ENCODE measurements at regions not wholly inside any gene's neighbourhood (a gene's known extent, or its start where the extent isn't known, plus 50 kb on each side); places are given as distances from the start of the nearest gene placed in this dataset.

GRCh38 chr5:68627001-68627400, 411.4 kb downstream of the PIK3R1 start:
- Mint-ChIP-seq H3K27me3 (peaks cover 4% of the 10 kb centered on the region), H3K27ac (no peak overlapping the region), H3K4me1 (no peaks in the 10 kb centered on the region), H3K36me3 (no peaks in the 10 kb centered on the region), H3K9me3 (no peaks in the 10 kb centered on the region), H3K4me3 (no peak overlapping the region)
- DNase-seq: no peak
- CTCF ChIA-PET: no interaction called here

GRCh38 chr5:68628082-68628814, 412.7 kb downstream of the PIK3R1 start:
- no peak overlapping the region for H3K27ac Mint-ChIP-seq
- no peaks in the 10 kb centered on the region for H3K4me1 Mint-ChIP-seq
- no peak overlapping the region for H3K4me3 Mint-ChIP-seq
- H3K36me3 Mint-ChIP-seq: no peaks in the 10 kb centered on the region
- H3K9me3 Mint-ChIP-seq: no peaks in the 10 kb centered on the region
- DNase-seq: no peak
- peaks cover 4% of the 10 kb centered on the region for H3K27me3 Mint-ChIP-seq
- CTCF ChIA-PET: no interaction called here

- Mint-ChIP-seq H3K4me3 (no peak overlapping the region), H3K4me1 (no peaks in the 10 kb centered on the region), H3K9me3 (no peaks in the 10 kb centered on the region), H3K36me3 (no peaks in the 10 kb centered on the region), H3K27me3 (peaks cover 4% of the 10 kb centered on the region), H3K27ac (no peak overlapping the region)
- CTCF ChIA-PET: interaction anchor here (0.6 kb wide), 1 partner anchor 342 kb away, joined by 3 read pairs; no protein-coding TSS in a partner anchor
- no peak for DNase-seq
Observed at GRCh38 chr5:68630354-68630753, 414.8 kb downstream of the PIK3R1 start.

GRCh38 chr5:68631884-68632283, 416.3 kb downstream of the PIK3R1 start:
- Mint-ChIP-seq H3K4me3 (no peak overlapping the region), H3K9me3 (no peaks in the 10 kb centered on the region), H3K36me3 (no peaks in the 10 kb centered on the region), H3K4me1 (no peaks in the 10 kb centered on the region), H3K27ac (no peak overlapping the region), H3K27me3 (peaks cover 4% of the 10 kb centered on the region)
- CTCF ChIA-PET: interaction anchor here (0.6 kb wide), 1 partner anchor 446 kb away, joined by 3 read pairs; no protein-coding TSS in a partner anchor
- DNase-seq: no peak

- CTCF ChIA-PET: no interaction called here
- Mint-ChIP-seq H3K4me1 (no peaks in the 10 kb centered on the region), H3K27ac (no peak overlapping the region)
Observed at GRCh38 chr5:68641211-68641610, 425.7 kb downstream of the PIK3R1 start.

GRCh38 chr5:68643064-68643463, 427.5 kb downstream of the PIK3R1 start:
- DNase-seq: no peak
- H3K27me3 Mint-ChIP-seq: no peaks in the 10 kb centered on the region
- H3K27ac Mint-ChIP-seq: no peak overlapping the region
- CTCF ChIA-PET: no interaction called here
- H3K4me1 Mint-ChIP-seq: no peaks in the 10 kb centered on the region
- H3K9me3 Mint-ChIP-seq: no peaks in the 10 kb centered on the region
- no peak overlapping the region for H3K4me3 Mint-ChIP-seq
- no peaks in the 10 kb centered on the region for H3K36me3 Mint-ChIP-seq

More at GRCh38 chr5:68641211-68641610, 425.7 kb downstream of the PIK3R1 start:
- no peak overlapping the region for H3K4me3 Mint-ChIP-seq
- no peak for DNase-seq
- H3K36me3 Mint-ChIP-seq: no peaks in the 10 kb centered on the region
- H3K9me3 Mint-ChIP-seq: no peaks in the 10 kb centered on the region
- H3K27me3 Mint-ChIP-seq: no peaks in the 10 kb centered on the region

- CTCF ChIA-PET: no interaction called here
- H3K4me3 Mint-ChIP-seq: no peak overlapping the region
- no peak overlapping the region for H3K27ac Mint-ChIP-seq
- no peaks in the 10 kb centered on the region for H3K9me3 Mint-ChIP-seq
- H3K4me1 Mint-ChIP-seq: no peaks in the 10 kb centered on the region
- DNase-seq: no peak
- no peaks in the 10 kb centered on the region for H3K36me3 Mint-ChIP-seq
- H3K27me3 Mint-ChIP-seq: no peaks in the 10 kb centered on the region
Observed at GRCh38 chr5:68644971-68645370, 429.4 kb downstream of the PIK3R1 start.

- Mint-ChIP-seq H3K27me3 (no peaks in the 10 kb centered on the region), H3K9me3 (no peaks in the 10 kb centered on the region), H3K36me3 (no peaks in the 10 kb centered on the region), H3K4me3 (no peak overlapping the region), H3K27ac (no peak overlapping the region), H3K4me1 (no peaks in the 10 kb centered on the region)
- no peak for DNase-seq
- CTCF ChIA-PET: no interaction called here
Observed at GRCh38 chr5:68646144-68646543, 430.6 kb downstream of the PIK3R1 start.

- H3K4me3 Mint-ChIP-seq: no peak overlapping the region
- CTCF ChIA-PET: no interaction called here
- H3K36me3 Mint-ChIP-seq: no peaks in the 10 kb centered on the region
- H3K27me3 Mint-ChIP-seq: no peaks in the 10 kb centered on the region
- H3K9me3 Mint-ChIP-seq: no peaks in the 10 kb centered on the region
- DNase-seq: no peak
- H3K4me1 Mint-ChIP-seq: no peaks in the 10 kb centered on the region
- H3K27ac Mint-ChIP-seq: no peak overlapping the region
Observed at GRCh38 chr5:68647743-68648142, 432.2 kb downstream of the PIK3R1 start.

- H3K36me3 Mint-ChIP-seq: no peaks in the 10 kb centered on the region
- no peak overlapping the region for H3K4me3 Mint-ChIP-seq
- DNase-seq: no peak
- H3K27me3 Mint-ChIP-seq: no peaks in the 10 kb centered on the region
- no peak overlapping the region for H3K27ac Mint-ChIP-seq
- CTCF ChIA-PET: no interaction called here
- no peaks in the 10 kb centered on the region for H3K4me1 Mint-ChIP-seq
- no peaks in the 10 kb centered on the region for H3K9me3 Mint-ChIP-seq
Observed at GRCh38 chr5:68648944-68649857, 433.6 kb downstream of the PIK3R1 start.

- H3K27ac Mint-ChIP-seq: no peak overlapping the region
- DNase-seq: no peak
- no peaks in the 10 kb centered on the region for H3K9me3 Mint-ChIP-seq
- no peaks in the 10 kb centered on the region for H3K4me1 Mint-ChIP-seq
- H3K36me3 Mint-ChIP-seq: no peaks in the 10 kb centered on the region
- H3K27me3 Mint-ChIP-seq: no peaks in the 10 kb centered on the region
- H3K4me3 Mint-ChIP-seq: no peak overlapping the region
- CTCF ChIA-PET: no interaction called here
Observed at GRCh38 chr5:68652534-68652965, 437.0 kb downstream of the PIK3R1 start.

- Mint-ChIP-seq H3K27me3 (no peaks in the 10 kb centered on the region), H3K36me3 (no peaks in the 10 kb centered on the region), H3K4me1 (no peaks in the 10 kb centered on the region), H3K27ac (no peak overlapping the region), H3K4me3 (no peak overlapping the region), H3K9me3 (no peaks in the 10 kb centered on the region)
- no peak for DNase-seq
- CTCF ChIA-PET: no interaction called here
Observed at GRCh38 chr5:68653471-68653870, 437.9 kb downstream of the PIK3R1 start.

GRCh38 chr5:68657055-68657961, 436.5 kb upstream of the SLC30A5 start:
- H3K4me3 Mint-ChIP-seq: no peak overlapping the region
- no peaks in the 10 kb centered on the region for H3K36me3 Mint-ChIP-seq
- CTCF ChIA-PET: no interaction called here
- no peak for DNase-seq
- H3K9me3 Mint-ChIP-seq: no peaks in the 10 kb centered on the region
- H3K27me3 Mint-ChIP-seq: no peaks in the 10 kb centered on the region
- H3K27ac Mint-ChIP-seq: no peak overlapping the region
- no peaks in the 10 kb centered on the region for H3K4me1 Mint-ChIP-seq

- DNase-seq: no peak
- Mint-ChIP-seq H3K4me1 (no peaks in the 10 kb centered on the region), H3K27me3 (no peaks in the 10 kb centered on the region), H3K27ac (no peak overlapping the region), H3K4me3 (no peak overlapping the region), H3K36me3 (no peaks in the 10 kb centered on the region), H3K9me3 (no peaks in the 10 kb centered on the region)
- CTCF ChIA-PET: no interaction called here
Observed at GRCh38 chr5:68658810-68659372, 434.9 kb upstream of the SLC30A5 start.

Measured in activated naive CD4-positive, alpha-beta T cell treated with anti-CD3 and anti-CD28 coated beads, Interleukin-2, amount 10 ng/mL, durations not matched to agents 7 days and 5 days (primary cell).